ENCODE measurements at regions not wholly inside any gene's neighbourhood (a gene's known extent, or its start where the extent isn't known, plus 50 kb on each side); places are given as distances from the start of the nearest gene placed in this dataset.

DNA sequence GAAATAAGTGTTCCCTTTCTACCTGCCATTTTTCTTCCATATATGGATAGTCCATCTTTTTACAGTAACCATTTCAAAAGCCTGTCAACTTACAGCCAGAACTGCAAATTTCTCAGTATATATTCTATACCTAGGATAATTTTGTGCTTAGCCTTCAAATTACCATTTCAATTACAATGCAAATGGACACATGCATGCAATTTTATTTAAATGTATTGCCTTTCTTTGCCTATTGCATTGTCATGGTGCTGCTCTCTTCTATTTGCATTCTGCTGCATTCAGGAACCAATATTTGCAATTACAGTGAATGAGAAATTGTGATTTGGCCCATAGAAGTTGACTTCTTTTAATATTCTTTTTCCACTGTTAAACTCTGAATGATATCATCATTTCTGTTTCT is 1753.4 kb upstream of the TENM3 start:
- intact Hi-C loops (cut with DNase I): no loop called here
- no peak overlapping the region for H3K4me3 ChIP-seq
- H3K27ac ChIP-seq (replicated peaks in 1 of 4): no peak overlapping the region
- no peaks in the 10 kb centered on the region for H3K9me3 ChIP-seq
- DNase-seq (ENCODE audit: extremely low spot score): no peak
- H3K27me3 ChIP-seq: no peaks in the 10 kb centered on the region
- TF ChIP-seq, protein P1, sequence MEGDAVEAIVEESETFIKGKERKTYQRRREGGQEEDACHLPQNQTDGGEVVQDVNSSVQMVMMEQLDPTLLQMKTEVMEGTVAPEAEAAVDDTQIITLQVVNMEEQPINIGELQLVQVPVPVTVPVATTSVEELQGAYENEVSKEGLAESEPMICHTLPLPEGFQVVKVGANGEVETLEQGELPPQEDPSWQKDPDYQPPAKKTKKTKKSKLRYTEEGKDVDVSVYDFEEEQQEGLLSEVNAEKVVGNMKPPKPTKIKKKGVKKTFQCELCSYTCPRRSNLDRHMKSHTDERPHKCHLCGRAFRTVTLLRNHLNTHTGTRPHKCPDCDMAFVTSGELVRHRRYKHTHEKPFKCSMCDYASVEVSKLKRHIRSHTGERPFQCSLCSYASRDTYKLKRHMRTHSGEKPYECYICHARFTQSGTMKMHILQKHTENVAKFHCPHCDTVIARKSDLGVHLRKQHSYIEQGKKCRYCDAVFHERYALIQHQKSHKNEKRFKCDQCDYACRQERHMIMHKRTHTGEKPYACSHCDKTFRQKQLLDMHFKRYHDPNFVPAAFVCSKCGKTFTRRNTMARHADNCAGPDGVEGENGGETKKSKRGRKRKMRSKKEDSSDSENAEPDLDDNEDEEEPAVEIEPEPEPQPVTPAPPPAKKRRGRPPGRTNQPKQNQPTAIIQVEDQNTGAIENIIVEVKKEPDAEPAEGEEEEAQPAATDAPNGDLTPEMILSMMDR (IDR thresholded peaks at IDR 0.05): no peak
- TF ChIP-seq EP300 (IDR thresholded peaks at IDR 0.05) (no peak), POLR2A (IDR thresholded peaks at IDR 0.05; ENCODE audit: low read depth) (no peak), POLR2AphosphoS5 (IDR thresholded peaks at IDR 0.05) (no peak)
- no peaks in the 10 kb centered on the region for H3K36me3 ChIP-seq
- no peaks in the 10 kb centered on the region for H3K4me1 ChIP-seq

- Histone ChIP-seq H3K4me3 (no peak overlapping the region), H3K4me1 (no peaks in the 10 kb centered on the region), H3K27me3 (no peaks in the 10 kb centered on the region), H3K9me3 (no peaks in the 10 kb centered on the region), H3K36me3 (no peaks in the 10 kb centered on the region), H3K27ac (replicated peaks in 1 of 4) (no peak overlapping the region)
- intact Hi-C loops (cut with DNase I): no loop called here
- 85% methylated on average over 2 of the region's 2 CpGs for WGBS
- no peak for DNase-seq (ENCODE audit: extremely low spot score)
- TF ChIP-seq POLR2AphosphoS5 (IDR thresholded peaks at IDR 0.05): no peak
- TF ChIP-seq, protein P1 (IDR thresholded peaks at IDR 0.05): no peak
- no peak for TF ChIP-seq EP300 (IDR thresholded peaks at IDR 0.05)
- TF ChIP-seq POLR2A (IDR thresholded peaks at IDR 0.05; ENCODE audit: low read depth): no peak
These were observed 1752.0 kb upstream of the TENM3 start for GRCh38 chr4:180491210-180491609.

DNA sequence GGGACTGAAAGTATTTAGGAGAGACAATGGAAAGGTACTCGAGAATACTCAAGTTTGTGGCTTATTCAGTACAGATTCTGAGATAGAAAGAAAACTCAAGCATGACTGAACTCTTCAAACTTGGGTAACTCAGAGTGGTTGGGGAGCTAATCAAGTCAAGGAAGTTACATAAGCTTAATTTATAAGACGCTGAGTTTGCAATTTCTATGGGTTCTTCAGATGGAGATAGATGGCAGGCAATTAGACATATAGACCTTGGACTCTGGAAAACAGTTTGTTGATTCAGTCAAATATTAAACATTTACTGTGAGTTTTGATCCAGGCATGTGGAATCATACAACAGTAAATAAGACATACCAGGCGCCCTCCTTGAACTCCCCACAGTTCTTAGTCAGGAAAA is 1749.9 kb upstream of the TENM3 start:
- intact Hi-C loops (cut with DNase I): no loop called here
- 87% methylated on average over 3 of the region's 3 CpGs for WGBS
- Histone ChIP-seq H3K9me3 (no peaks in the 10 kb centered on the region), H3K27me3 (no peaks in the 10 kb centered on the region), H3K27ac (replicated peaks in 1 of 4) (no peak overlapping the region), H3K36me3 (no peaks in the 10 kb centered on the region), H3K4me3 (no peak overlapping the region), H3K4me1 (no peaks in the 10 kb centered on the region)
- no peak for TF ChIP-seq POLR2A (IDR thresholded peaks at IDR 0.05; ENCODE audit: low read depth)
- no peak for DNase-seq (ENCODE audit: extremely low spot score)

DNA sequence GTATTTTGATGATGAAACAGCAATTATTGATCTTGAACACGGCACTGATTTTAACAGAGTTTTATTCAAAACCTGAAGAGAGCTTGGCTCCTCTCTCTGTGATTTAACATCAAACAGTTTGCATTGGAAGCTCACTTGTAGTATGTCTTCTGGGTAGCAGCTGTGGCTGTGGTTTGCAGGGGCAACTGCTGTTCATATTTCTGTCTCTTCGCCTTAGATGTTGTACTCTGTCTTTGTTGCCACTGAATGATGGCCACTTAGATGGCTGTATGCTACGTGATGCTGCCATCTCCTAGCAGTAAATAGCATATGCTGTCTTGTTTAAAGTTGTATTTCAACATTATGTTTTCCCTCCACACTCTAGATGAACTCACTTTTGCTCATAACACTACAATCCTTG is 1743.0 kb upstream of the TENM3 start:
- Histone ChIP-seq H3K27me3 (no peaks in the 10 kb centered on the region), H3K4me3 (no peak overlapping the region), H3K27ac (replicated peaks in 1 of 4) (no peak overlapping the region), H3K9me3 (no peaks in the 10 kb centered on the region), H3K4me1 (no peaks in the 10 kb centered on the region), H3K36me3 (no peaks in the 10 kb centered on the region)
- TF ChIP-seq EP300 (IDR thresholded peaks at IDR 0.05): no peak
- no peak for TF ChIP-seq POLR2AphosphoS5 (IDR thresholded peaks at IDR 0.05)
- TF ChIP-seq, protein P1 (IDR thresholded peaks at IDR 0.05): no peak
- no peak for TF ChIP-seq POLR2A (IDR thresholded peaks at IDR 0.05; ENCODE audit: low read depth)
- 92% methylated on average over 3 of the region's 3 CpGs for WGBS
- intact Hi-C loops (cut with DNase I): no loop called here
- no peak for DNase-seq (ENCODE audit: extremely low spot score)

DNA sequence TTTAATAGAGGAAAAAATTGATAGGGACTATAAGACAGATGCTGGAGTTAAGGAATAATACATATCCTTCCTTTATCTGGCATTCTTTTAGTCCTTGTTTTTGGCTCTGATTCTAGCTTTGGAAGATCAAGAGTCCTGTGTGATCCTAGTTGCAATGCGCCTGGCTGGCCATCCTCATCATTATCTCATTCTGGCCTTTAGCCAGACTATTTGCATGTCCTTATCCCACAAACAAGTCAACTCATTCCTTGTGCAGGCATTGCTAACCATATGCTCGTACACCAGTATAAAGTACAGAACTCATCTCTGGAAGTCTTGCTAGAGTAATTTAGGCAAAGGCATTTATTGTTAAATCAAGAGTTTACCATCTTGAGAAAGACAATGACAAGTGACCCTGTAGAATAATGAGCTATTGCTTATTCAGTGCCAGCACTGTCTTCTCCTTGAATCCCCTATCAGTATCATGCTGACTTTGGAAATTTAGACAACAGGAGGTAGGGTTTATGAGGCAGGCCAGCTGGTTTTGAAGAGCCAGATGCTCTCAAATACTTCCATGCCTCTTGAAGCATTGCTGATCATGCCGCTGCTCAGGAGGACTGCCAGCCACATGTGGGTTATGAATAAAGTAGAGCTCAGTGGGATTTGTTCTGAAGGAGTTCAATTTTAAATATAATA is 1730.3 kb upstream of the TENM3 start:
- Histone ChIP-seq H3K36me3 (no peaks in the 10 kb centered on the region), H3K4me3 (no peak overlapping the region), H3K27ac (replicated peaks in 1 of 4) (no peak overlapping the region), H3K9me3 (no peaks in the 10 kb centered on the region), H3K4me1 (no peaks in the 10 kb centered on the region), H3K27me3 (no peaks in the 10 kb centered on the region)
- intact Hi-C loops (cut with DNase I): no loop called here
- TF ChIP-seq EP300 (IDR thresholded peaks at IDR 0.05) (no peak), POLR2A (IDR thresholded peaks at IDR 0.05; ENCODE audit: low read depth) (no peak), POLR2AphosphoS5 (IDR thresholded peaks at IDR 0.05) (no peak)
- TF ChIP-seq, protein P1 (IDR thresholded peaks at IDR 0.05): no peak
- 69% methylated on average over 3 of the region's 3 CpGs for WGBS
- no peak for DNase-seq (ENCODE audit: extremely low spot score)

All from esophagus muscularis mucosa (tissue), 4 donors.